GM19395 (cell line): ENCODE measurements at regions not wholly inside any gene's neighbourhood (a gene's known extent, or its start where the extent isn't known, plus 50 kb on each side); places are given as distances from the start of the nearest gene placed in this dataset.

ENCODE experiments used
- ATAC-seq: cut with Tn5 transposase; IDR thresholded peaks from one replicate; pipeline ENCODE4 v1.9.1; 2021; ENCODE audit warnings: mild to moderate bottlenecking, moderate library complexity; ENCODE audit not compliant: unreplicated experiment

DNA sequence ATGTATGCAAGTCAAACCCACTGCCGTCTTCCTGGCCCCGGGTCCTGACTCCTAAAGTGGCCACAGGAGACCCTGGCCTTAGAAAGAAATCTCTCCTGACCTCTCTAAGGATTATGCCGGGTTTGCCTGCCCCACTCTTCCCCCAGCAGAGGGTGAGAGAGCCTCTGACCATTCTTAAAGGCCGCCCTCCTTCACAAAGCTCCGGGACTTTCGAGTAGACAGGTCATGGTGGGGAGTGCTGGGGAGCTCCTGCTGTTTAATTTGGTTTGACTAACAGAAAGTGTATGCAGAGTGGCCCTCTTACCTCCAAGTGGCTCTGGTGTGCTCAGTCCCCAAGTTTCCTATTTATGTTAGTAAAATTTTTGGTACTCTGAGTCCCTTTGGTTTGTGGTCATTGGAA, 111.8 kb downstream of the LRRC70 start:
- ATAC-seq = peak; percentile 11

DNA sequence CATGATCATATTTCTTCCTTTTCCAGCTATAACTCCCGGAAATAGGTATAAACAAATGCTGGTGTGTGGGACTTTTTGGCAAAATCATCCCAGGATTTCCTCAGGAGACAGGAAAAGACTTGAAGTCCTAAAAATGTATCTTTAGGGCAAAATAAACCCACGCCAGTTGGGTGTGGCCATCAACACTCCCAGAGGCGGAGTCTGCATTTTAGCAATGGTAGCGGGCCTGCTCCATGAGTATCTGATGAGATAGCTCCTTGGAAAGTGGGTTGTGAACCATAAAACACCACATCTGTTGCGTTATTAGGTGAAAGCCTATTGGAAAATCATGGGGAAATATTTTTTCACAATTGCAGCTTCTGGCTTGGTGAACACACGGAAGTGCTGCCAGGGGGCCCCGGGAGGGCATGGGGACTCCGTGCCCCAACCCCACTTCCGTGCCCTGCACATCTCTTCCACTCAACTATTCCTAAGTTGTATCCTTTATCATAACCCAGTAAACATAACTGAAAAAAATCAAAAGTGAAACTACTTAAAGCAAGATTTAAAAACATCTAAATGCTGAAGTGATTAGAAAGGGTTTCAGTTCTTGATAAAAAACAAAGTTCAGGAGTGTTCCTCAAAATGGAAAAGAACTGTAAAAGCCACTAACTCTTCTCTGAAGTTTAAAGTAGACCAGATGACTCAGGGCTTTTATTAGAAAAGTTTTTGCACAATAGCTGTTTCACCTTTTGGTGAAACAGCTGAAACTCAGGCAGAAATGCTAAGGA, 111.2 kb downstream of the LRRC70 start:
- ATAC-seq = peak; percentile 69

DNA sequence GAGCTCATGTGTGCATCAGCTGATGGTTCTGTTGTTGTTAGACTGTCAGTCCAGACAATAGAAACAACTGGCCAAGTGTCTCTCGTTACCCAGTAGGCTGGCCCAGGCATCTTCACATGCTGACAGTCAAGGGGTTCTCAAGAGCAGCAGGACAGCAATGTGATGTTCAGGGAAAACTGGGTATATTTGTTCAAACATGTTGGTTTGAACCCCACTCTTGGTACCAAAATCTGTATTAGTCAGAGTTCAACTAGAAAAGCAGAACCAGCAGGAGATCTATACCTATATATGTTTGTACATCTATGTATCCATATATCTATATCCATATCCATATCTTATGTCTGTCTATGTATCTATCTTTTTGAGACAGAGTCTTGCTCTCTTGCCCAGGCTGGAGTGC, 108.1 kb downstream of the LRRC70 start:
- no peak for ATAC-seq

DNA sequence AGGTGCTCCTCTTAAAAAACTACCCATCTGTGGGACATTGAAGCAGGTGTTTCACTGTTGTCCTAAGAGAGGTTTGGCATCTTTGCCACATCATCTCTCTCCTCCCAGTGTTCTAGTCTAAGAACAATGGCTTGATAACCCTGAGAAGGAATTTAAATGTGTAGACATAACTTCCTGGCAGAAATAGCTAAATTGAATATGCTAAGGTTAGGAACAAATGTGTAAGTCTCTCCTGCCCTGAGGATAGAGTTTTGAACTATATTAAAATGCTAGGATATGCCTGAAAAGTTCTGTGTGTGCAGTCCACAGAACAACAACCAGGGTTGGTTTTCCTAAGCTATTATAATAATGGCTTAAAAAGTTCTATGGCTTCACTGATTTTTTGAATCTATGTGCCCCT, 106.6 kb downstream of the LRRC70 start:
- no peak for ATAC-seq

DNA sequence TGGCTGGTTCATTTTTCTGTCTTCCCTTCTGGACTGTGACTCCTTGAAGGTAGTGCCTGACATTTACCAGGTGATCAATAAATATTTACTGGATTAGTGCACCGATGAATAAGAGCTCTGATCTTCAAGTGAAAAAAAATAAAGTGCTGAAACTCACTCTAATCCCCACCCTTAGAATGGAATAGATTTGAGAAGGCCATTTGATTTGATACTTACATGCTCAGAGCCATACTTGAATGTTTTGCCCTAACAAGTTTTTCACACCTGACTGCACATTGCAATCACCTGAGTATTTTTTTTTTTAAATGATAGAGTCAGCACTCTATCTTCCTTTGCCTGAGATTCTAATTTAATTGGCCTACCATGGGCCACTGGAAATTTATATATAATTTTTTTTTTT, 105.7 kb downstream of the LRRC70 start:
- no peak for ATAC-seq

DNA sequence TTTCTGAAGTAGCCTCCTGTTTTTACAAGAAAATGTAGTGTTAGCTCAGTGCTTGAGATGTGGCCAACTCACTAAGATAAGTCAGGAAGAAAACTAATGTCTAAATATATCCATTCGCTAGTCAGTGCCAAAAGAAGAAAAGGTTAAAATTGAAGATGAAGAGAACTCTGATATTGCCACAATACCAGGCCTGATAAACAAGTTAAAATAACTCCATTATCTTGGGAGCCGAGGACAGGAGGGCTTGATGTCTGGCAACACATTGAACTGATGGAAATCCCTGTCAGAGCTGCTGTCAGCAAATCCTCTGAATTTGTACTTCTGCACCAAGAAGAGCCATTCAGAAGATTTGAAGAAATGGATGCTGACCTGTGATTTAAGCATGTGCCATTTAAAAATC, 103.4 kb downstream of the LRRC70 start:
- no peak for ATAC-seq

DNA sequence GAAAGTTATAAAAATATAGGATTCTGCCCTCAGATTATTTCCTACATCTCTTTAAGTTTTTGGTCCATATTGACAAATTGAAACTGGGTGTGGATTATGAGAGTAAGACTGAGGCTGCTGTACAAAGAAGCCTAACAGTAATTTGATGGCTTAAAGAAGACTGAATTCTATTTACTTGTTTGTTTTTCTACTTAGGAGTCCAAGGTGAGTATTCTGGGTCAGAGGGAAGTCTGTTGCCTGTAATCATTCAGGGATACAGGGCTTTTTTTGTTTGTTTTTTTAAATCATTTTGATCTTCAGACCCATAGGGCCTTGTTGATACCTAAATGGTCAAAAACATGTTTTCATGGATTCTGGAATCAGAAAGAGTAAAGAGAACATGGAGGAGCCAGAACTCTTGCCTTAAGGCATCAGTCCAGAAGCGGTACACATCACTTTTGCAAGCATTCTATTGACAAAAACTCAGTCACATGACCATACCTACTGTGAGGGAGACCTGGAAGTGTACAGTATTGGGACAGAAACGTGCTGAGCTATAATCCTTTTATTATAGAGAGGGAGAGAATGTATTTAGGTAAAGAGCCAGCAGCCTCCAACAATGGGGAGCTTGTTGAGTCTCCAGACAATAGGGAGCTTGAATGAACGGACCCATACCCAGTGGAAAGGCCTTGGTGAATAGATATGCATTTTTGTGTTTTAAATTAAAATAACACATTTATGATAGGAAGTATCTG, 102.7 kb downstream of the LRRC70 start:
- no peak for ATAC-seq

DNA sequence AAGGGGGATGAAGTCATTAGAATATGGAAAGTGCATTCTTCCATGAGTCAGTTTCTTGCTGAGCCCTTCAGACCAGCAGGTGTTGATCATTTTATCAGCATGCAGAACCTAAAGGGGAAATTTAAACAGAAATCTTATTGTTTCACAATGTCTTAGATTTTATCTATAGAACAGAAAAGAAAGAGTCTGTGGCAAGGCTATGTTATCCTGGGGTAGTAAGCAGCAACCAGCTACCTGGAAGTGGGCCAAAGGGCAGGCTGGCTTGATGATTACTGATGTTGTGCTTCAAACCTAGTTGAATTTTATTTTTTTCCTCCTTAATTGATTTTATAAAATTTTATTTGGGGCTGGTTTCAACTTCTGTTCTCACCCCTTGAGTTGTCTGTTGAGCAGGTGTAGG, 101.5 kb downstream of the LRRC70 start:
- ATAC-seq = no peak
